T-cell (primary cell): ENCODE measurements at regions not wholly inside any gene's neighbourhood (a gene's known extent, or its start where the extent isn't known, plus 50 kb on each side); places are given as distances from the start of the nearest gene placed in this dataset.

ENCODE experiments used
- ATAC-seq, 4 experiments: fragments of 200-7000 bp in 3 of 4; fragments of 150-1000 bp in 1 of 4; cut with Tn5 transposase; replicated peaks in 1 of 4; 1 replicate in 3 of 4; 2 replicates in 1 of 4; pipeline ENCODE4 v1.10.0; 2021; ENCODE audit warnings: moderate library complexity in 3 of 4, mild to moderate bottlenecking in 2 of 4, moderate number of reproducible peaks in 1 of 4
- CTCF ChIA-PET, 2 donors: fragments of 300-600 bp; sonication (Branson Sonifier 250); formaldehyde crosslinking; loops; one replicate each; lab custom pipeline; 2022; ENCODE audit warnings: antibody characterized with exemption in 2 of 2; lab: Charles Lee
- POLR2A ChIA-PET, 2 donors: fragments of 300-600 bp; sonication (Branson Sonifier 250); formaldehyde crosslinking; loops; one replicate each; lab custom pipeline; 2022; ENCODE audit warnings: antibody characterized with exemption in 2 of 2; lab: Charles Lee
- DNase-seq, 35 experiments: peaks; one replicate each; pipeline versions ENCODE4 v3.0.0 to v3.0.0-alpha.2; 2013 to 2023
- H3K27ac ChIP-seq: one replicate; pipeline ENCODE4 v1.5.1; 2013; ENCODE audit warnings: low read length
- H3K27me3 ChIP-seq, 2 experiments: replicated peaks in 1 of 2; 1 replicate in 1 of 2; 2 replicates in 1 of 2; pipeline versions ENCODE4 v1.6.1 to v1.7.0; 2013; ENCODE audit warnings: low read length in 1 of 2, mixed read lengths in 1 of 2; ENCODE audit not compliant: control insufficient read depth in 2 of 2, insufficient read depth in 2 of 2; ENCODE audit errors: extremely low read depth in 1 of 2
- H3K36me3 ChIP-seq, 2 donors: 1 replicate in 1 of 2; 2 replicates in 1 of 2; pipeline versions ENCODE4 v1.6.1 to v1.7.0; 2013; ENCODE audit warnings: low read length in 1 of 2; ENCODE audit not compliant: control insufficient read depth in 2 of 2, insufficient read depth in 1 of 2; ENCODE audit errors: extremely low read depth in 1 of 2
- H3K4me1 ChIP-seq, 2 experiments: 1 replicate in 1 of 2; 2 replicates in 1 of 2; pipeline versions ENCODE4 v1.6.1 to v1.7.0; 2013; ENCODE audit warnings: low read length in 2 of 2, mixed read lengths in 1 of 2; ENCODE audit not compliant: insufficient read depth in 2 of 2, control insufficient read depth in 1 of 2; ENCODE audit errors: extremely low read depth in 1 of 2
- H3K4me3 ChIP-seq, 2 donors: 1 replicate in 1 of 2; 2 replicates in 1 of 2; pipeline versions ENCODE4 v1.5.1 to v1.7.0; 2013; ENCODE audit warnings: mild to moderate bottlenecking in 2 of 2, low read length in 1 of 2, moderate library complexity in 1 of 2; ENCODE audit not compliant: control insufficient read depth in 1 of 2; ENCODE audit errors: extremely low read depth in 1 of 2
- H3K9me3 ChIP-seq: 2 replicates; pipeline ENCODE4 v1.7.0; 2013
- H3K27ac Mint-ChIP-seq, 2 donors: one replicate each; pipeline ENCODE4 v1.8.0; 2020 to 2021; ENCODE audit warnings: mild to moderate bottlenecking in 2 of 2, mixed read lengths in 2 of 2
- H3K27me3 Mint-ChIP-seq, 2 donors: one replicate each; pipeline ENCODE4 v1.8.0; 2021 to 2022; ENCODE audit warnings: mixed read lengths in 2 of 2
- H3K36me3 Mint-ChIP-seq: one replicate; pipeline ENCODE4 v1.8.0; 2021; ENCODE audit warnings: mixed read lengths
- H3K4me1 Mint-ChIP-seq, 3 donors: one replicate each; pipeline ENCODE4 v1.8.0; 2020 to 2022; ENCODE audit warnings: mixed read lengths in 3 of 3, mild to moderate bottlenecking in 1 of 3
- H3K4me3 Mint-ChIP-seq, 3 donors: one replicate each; pipeline ENCODE4 v1.8.0; 2020 to 2022; ENCODE audit warnings: mild to moderate bottlenecking in 3 of 3, mixed read lengths in 3 of 3, moderate library complexity in 3 of 3
- H3K9me3 Mint-ChIP-seq, 3 donors: one replicate each; pipeline ENCODE4 v1.8.0; 2020 to 2022; ENCODE audit warnings: mixed read lengths in 3 of 3
- WGBS: methylation state at CpG from one replicate; pipeline ENCODE4 v1.1.5; 2013; ENCODE audit warnings: missing lambda C conversion rate; ENCODE audit not compliant: insufficient coverage; 5-methylcytosine and 5-hydroxymethylcytosine counted together

DNA sequence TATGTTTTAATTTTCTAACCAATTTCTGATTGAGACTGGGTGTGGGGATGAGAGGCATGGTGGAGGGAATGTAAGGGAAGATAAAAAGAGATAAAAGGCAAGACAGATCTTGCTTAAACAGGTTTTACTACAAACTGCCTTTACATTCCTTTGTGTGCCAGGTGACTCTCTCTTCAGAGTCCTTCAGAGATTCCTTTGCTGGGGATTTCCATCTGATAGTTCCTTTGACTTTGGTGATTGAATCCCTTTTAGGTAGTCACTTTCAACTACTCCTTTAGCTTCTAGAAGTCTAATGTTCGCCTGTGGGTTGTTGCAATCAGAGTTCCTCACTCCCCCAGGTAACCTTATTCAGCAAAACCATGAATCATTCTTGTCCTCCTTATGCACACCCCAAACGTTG, 283.3 kb upstream of the MANEA start:
- Histone ChIP-seq H3K27ac (no peak overlapping the region), H3K4me1 (no peaks in the 10 kb centered on the region), H3K4me3 (no peak overlapping the region), H3K36me3 (no peaks in the 10 kb centered on the region), H3K9me3 (no peaks in the 10 kb centered on the region), H3K27me3 (no peaks in the 10 kb centered on the region)
- Mint-ChIP-seq H3K9me3 (peaks cover 0 to 2% (median 0%) of the 10 kb centered on the region in 3 donors), H3K4me3 (no peak overlapping the region), H3K4me1 (no peaks in the 10 kb centered on the region), H3K36me3 (no peaks in the 10 kb centered on the region), H3K27ac (no peak overlapping the region), H3K27me3 (no peaks in the 10 kb centered on the region)
- WGBS, result 33% methylated on average over 1 of the region's 2 CpGs
- no peak for DNase-seq
- POLR2A ChIA-PET, result interaction anchor here in 1 of 2 donors (0.6 kb wide), 1 partner anchor 70 kb away, joined by 4 read pairs; no protein-coding TSS in a partner anchor
- CTCF ChIA-PET, result no interaction called here
- ATAC-seq, result no peak

DNA sequence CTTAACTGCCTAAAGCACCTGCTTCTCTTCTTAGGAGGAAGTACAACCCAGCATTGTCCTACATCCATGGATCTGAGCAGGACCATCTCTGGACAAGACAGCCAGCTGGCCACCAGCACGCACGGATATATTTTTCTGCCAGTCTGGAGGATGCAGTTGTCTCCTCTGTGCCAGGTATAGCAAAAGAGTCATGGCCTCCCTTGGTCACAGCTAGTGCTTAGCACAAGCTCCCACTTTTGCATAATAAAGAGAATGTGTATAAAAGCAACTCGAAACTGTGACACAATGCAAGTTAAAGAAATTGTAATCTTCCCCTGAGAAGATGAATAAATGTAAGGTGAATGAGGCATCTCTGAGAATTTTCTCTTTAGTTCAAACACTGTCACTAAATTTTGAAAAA, 267.8 kb upstream of the MANEA start:
- ATAC-seq (no peak), DNase-seq (no peak)
- Histone ChIP-seq H3K4me3 (no peak overlapping the region), H3K4me1 (no peaks in the 10 kb centered on the region), H3K27me3 (no peaks in the 10 kb centered on the region), H3K9me3 (no peaks in the 10 kb centered on the region), H3K36me3 (no peaks in the 10 kb centered on the region), H3K27ac (no peak overlapping the region)
- H3K36me3 Mint-ChIP-seq, result no peaks in the 10 kb centered on the region
- WGBS, result no CpG with 5 or more reads among the region's 3 CpGs
- no peaks in the 10 kb centered on the region for H3K4me1 Mint-ChIP-seq
- ChIA-PET POLR2A (no interaction called here), CTCF (interaction anchor here in 1 of 2 donors (1.0 kb wide), 1 partner anchor 12 kb away, joined by 9 read pairs; no protein-coding TSS in a partner anchor)
- no peaks in the 10 kb centered on the region for H3K27me3 Mint-ChIP-seq
- no peak overlapping the region for H3K27ac Mint-ChIP-seq
- peaks cover 0 to 4% (median 0%) of the 10 kb centered on the region in 3 donors for H3K9me3 Mint-ChIP-seq
- no peak overlapping the region for H3K4me3 Mint-ChIP-seq

DNA sequence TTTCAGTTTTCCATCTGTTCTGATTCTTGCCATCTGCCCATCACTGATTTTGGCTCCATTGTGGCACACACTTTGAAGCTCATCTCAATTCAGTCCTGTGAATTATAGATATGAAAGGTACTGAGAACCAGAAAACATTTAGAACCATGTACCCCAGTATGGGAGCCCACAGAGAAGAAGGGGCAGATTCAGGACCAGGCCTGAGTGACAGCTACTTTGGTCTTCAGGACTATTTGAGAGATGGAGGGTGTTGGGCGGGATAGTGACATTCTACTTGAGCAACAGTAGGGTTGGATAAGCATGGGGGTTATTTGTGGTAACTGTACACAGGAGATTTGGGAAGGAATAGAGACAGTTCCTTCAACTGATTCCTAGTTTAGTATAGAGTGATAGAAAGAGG, 259.2 kb upstream of the MANEA start:
- no peak for ATAC-seq
- 71% methylated on average over 1 of the region's 1 CpG for WGBS
- H3K36me3 Mint-ChIP-seq, result no peaks in the 10 kb centered on the region

DNA sequence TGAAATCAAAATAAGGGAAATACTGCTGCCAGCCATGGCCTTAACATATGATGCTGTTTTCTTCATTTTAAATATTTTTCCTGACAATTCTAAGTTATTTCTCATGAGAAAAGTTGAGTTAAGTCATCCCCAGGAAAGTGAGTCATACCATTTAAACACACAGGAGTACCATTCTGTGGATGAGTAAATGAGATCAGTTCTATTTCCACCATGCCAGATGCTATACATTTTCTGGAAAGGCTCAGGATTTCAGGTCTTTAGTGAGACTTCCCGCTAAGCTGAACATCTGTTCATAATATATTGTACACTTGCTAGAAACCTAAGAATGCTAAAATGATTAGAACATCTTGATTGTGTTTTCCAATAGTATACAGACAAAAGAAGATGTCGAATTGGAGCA, 256.2 kb upstream of the MANEA start:
- no peak overlapping the region for H3K4me3 Mint-ChIP-seq
- no peaks in the 10 kb centered on the region for H3K36me3 Mint-ChIP-seq
- WGBS, result no CpG with 5 or more reads among the region's 2 CpGs

More for the DNA sequence above, 259.2 kb upstream of the MANEA start:
- ChIA-PET POLR2A (no interaction called here), CTCF (no interaction called here)
- Mint-ChIP-seq H3K4me3 (no peak overlapping the region), H3K27me3 (no peaks in the 10 kb centered on the region), H3K9me3 (peaks cover 0 to 4% (median 0%) of the 10 kb centered on the region in 3 donors), H3K4me1 (no peaks in the 10 kb centered on the region), H3K27ac (no peak overlapping the region)
- no peaks in the 10 kb centered on the region for H3K9me3 ChIP-seq
- H3K36me3 ChIP-seq, result no peaks in the 10 kb centered on the region
- no peak overlapping the region for H3K27ac ChIP-seq
- no peak for DNase-seq
- H3K4me3 ChIP-seq, result no peak overlapping the region
- no peaks in the 10 kb centered on the region for H3K4me1 ChIP-seq
- no peaks in the 10 kb centered on the region for H3K27me3 ChIP-seq

DNA sequence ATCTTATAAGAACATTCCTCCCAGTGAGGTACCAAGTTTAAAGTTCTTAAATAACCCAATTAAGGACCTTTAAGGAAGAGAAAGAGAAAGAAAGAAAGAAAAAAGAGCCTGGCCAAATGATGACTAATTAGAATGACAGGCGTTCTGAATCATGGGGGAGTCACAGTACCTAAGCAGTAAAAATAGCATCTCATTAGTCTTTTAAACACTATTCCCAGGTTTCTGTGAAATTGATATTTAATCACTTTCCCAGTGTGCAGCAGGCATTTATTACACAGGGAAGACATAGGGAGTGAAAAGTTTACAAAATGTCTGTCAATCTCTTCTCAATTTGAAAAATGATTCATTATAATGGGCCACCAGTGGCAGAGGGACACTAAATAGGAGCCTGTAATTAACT, 251.4 kb upstream of the MANEA start:
- H3K9me3 ChIP-seq, result no peaks in the 10 kb centered on the region
- ChIA-PET CTCF (no interaction called here), POLR2A (no interaction called here)
- no CpG with 5 or more reads among the region's 1 CpG for WGBS
- H3K36me3 ChIP-seq, result no peaks in the 10 kb centered on the region
- no peaks in the 10 kb centered on the region for H3K4me1 Mint-ChIP-seq
- no peak overlapping the region for H3K27ac Mint-ChIP-seq
- DNase-seq (no peak), ATAC-seq (no peak)
- H3K27me3 ChIP-seq, result no peaks in the 10 kb centered on the region
- no peak overlapping the region for H3K27ac ChIP-seq
- no peaks in the 10 kb centered on the region for H3K27me3 Mint-ChIP-seq
- no peaks in the 10 kb centered on the region for H3K36me3 Mint-ChIP-seq
- H3K9me3 Mint-ChIP-seq, result no peaks in the 10 kb centered on the region
- H3K4me3 Mint-ChIP-seq, result no peak overlapping the region
- H3K4me3 ChIP-seq, result no peak overlapping the region
- H3K4me1 ChIP-seq, result no peaks in the 10 kb centered on the region

More for the DNA sequence above, 256.2 kb upstream of the MANEA start:
- Mint-ChIP-seq H3K27ac (no peak overlapping the region), H3K4me1 (no peaks in the 10 kb centered on the region), H3K27me3 (no peaks in the 10 kb centered on the region), H3K9me3 (no peaks in the 10 kb centered on the region)
- Histone ChIP-seq H3K36me3 (no peaks in the 10 kb centered on the region), H3K27ac (no peak overlapping the region), H3K9me3 (no peaks in the 10 kb centered on the region), H3K27me3 (no peaks in the 10 kb centered on the region), H3K4me1 (no peaks in the 10 kb centered on the region), H3K4me3 (no peak overlapping the region)
- ChIA-PET POLR2A (no interaction called here), CTCF (no interaction called here)
- no peak for ATAC-seq
- no peak for DNase-seq

DNA sequence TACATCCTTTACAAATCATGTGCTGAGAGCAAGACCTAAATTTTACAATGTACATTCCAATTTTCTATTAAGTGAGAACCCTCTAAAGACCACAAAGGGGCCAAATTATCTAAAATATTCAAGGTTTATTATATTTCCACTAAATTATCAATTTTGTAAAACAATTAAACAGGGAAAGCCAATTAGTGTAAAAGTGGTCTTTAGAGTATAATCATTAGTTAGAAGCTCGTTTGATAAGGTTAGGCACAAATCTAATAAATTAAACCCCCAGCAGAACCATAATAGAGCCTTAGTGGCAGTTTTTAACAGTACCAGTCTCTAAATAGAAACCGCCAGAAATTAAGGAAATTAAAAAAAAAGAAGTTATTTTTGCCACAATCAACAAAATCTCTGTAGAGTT, 249.1 kb upstream of the MANEA start:
- POLR2A ChIA-PET, result no interaction called here
- no peak overlapping the region for H3K27ac ChIP-seq
- H3K36me3 ChIP-seq, result no peaks in the 10 kb centered on the region
- no peak overlapping the region for H3K4me3 Mint-ChIP-seq
- H3K4me3 ChIP-seq, result no peak overlapping the region
- H3K4me1 Mint-ChIP-seq, result no peaks in the 10 kb centered on the region
- ATAC-seq, result no peak
- no peaks in the 10 kb centered on the region for H3K9me3 ChIP-seq
- no peaks in the 10 kb centered on the region for H3K27me3 ChIP-seq
- no peaks in the 10 kb centered on the region for H3K4me1 ChIP-seq
- no peaks in the 10 kb centered on the region for H3K36me3 Mint-ChIP-seq
- H3K27ac Mint-ChIP-seq, result no peak overlapping the region
- no peaks in the 10 kb centered on the region for H3K27me3 Mint-ChIP-seq
- DNase-seq, result no peak
- CTCF ChIA-PET, result no interaction called here
- H3K9me3 Mint-ChIP-seq, result no peaks in the 10 kb centered on the region
- no CpG with 5 or more reads among the region's 2 CpGs for WGBS
